ENCODE measurements at regions not wholly inside any gene's neighbourhood (a gene's known extent, or its start where the extent isn't known, plus 50 kb on each side); places are given as distances from the start of the nearest gene placed in this dataset.
"Not testable (repeated sequence)": the region's sequence is repeated elsewhere in the genome, so short reads cannot be mapped to it uniquely, and the experiment has no call there.

DNA sequence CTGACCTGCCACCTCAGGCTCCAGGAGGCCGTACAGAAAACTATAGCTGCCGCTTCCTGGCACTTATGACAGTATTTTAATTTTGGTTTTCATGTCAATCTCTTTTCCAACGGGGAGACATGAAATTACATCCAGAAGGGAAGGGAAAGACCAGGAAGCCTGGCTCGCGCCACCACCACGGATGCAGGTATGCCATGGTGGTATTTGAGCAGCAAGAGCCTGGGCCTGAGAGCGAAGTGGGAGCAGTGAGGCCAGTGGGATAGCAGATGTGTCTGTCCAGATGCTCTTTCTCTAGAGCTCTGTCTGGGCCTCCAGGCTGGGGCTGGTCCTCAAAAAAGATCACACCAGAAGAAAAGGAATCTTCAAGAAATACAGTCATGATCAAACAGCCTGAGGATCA lies 82.5 kb upstream of the CPEB2 start:
- Histone ChIP-seq H3K36me3 (ENCODE audit: insufficient read depth, low read length) (no peaks in the 10 kb centered on the region), H3K27me3 (ENCODE audit: insufficient read depth, low read length) (no peaks in the 10 kb centered on the region), H4K20me1 (ENCODE audit: insufficient read depth, low read length) (no peaks in the 10 kb centered on the region), H3K4me2 (ENCODE audit: insufficient read depth, low read length) (no peak overlapping the region), H2AFZ (ENCODE audit: low read length) (no peak overlapping the region), H3K4me1 (ENCODE audit: insufficient read depth, low read length) (peaks cover 11% of the 10 kb centered on the region), H3K4me3 (ENCODE audit: insufficient read depth, low read length) (no peak overlapping the region), H3K79me2 (ENCODE audit: insufficient read depth, low read length) (no peaks in the 10 kb centered on the region), H3K9me3 (ENCODE audit: low read depth, low read length) (no peaks in the 10 kb centered on the region), H3K27ac (ENCODE audit: low read depth, low read length) (no peak overlapping the region)
- DNase-seq (ENCODE audit: insufficient read length, low spot score, missing footprints), result no peak
- TF ChIP-seq CTCF (IDR thresholded peaks at IDR 0.05; ENCODE audit: extremely low read depth, low read depth, low read length), result no peak

- Histone ChIP-seq H3K79me2 (ENCODE audit: insufficient read depth, low read length) (no peaks in the 10 kb centered on the region), H3K27me3 (ENCODE audit: insufficient read depth, low read length) (no peaks in the 10 kb centered on the region), H3K4me1 (ENCODE audit: insufficient read depth, low read length) (peaks cover 11% of the 10 kb centered on the region), H3K27ac (ENCODE audit: low read depth, low read length) (no peak overlapping the region), H3K4me3 (ENCODE audit: insufficient read depth, low read length) (no peak overlapping the region), H4K20me1 (ENCODE audit: insufficient read depth, low read length) (no peaks in the 10 kb centered on the region), H3K4me2 (ENCODE audit: insufficient read depth, low read length) (no peak overlapping the region), H3K9me3 (ENCODE audit: low read depth, low read length) (no peaks in the 10 kb centered on the region), H3K36me3 (ENCODE audit: insufficient read depth, low read length) (no peaks in the 10 kb centered on the region), H2AFZ (ENCODE audit: low read length) (no peak overlapping the region)
- no peak for DNase-seq (ENCODE audit: insufficient read length, low spot score, missing footprints)
- TF ChIP-seq CTCF (IDR thresholded peaks at IDR 0.05; ENCODE audit: extremely low read depth, low read depth, low read length), result no peak
These were observed 82.0 kb upstream of the CPEB2 start for GRCh38 chr4:14920237-14920636.

- Histone ChIP-seq H3K79me2 (ENCODE audit: insufficient read depth, low read length) (no peaks in the 10 kb centered on the region), H2AFZ (ENCODE audit: low read length) (no peak overlapping the region), H3K27ac (ENCODE audit: low read depth, low read length) (no peak overlapping the region), H4K20me1 (ENCODE audit: insufficient read depth, low read length) (no peaks in the 10 kb centered on the region), H3K4me1 (ENCODE audit: insufficient read depth, low read length) (peaks cover 11% of the 10 kb centered on the region), H3K4me2 (ENCODE audit: insufficient read depth, low read length) (no peak overlapping the region), H3K36me3 (ENCODE audit: insufficient read depth, low read length) (no peaks in the 10 kb centered on the region), H3K27me3 (ENCODE audit: insufficient read depth, low read length) (no peaks in the 10 kb centered on the region), H3K9me3 (ENCODE audit: low read depth, low read length) (no peaks in the 10 kb centered on the region), H3K4me3 (ENCODE audit: insufficient read depth, low read length) (no peak overlapping the region)
- no peak for DNase-seq (ENCODE audit: insufficient read length, low spot score, missing footprints)
- TF ChIP-seq CTCF (IDR thresholded peaks at IDR 0.05; ENCODE audit: extremely low read depth, low read depth, low read length), result no peak
These were observed 81.4 kb upstream of the CPEB2 start for GRCh38 chr4:14920759-14921320.

GRCh38 chr4:14921781-14922180 lies 80.5 kb upstream of the CPEB2 start:
- not testable (repeated sequence) for H4K20me1 ChIP-seq (ENCODE audit: insufficient read depth, low read length); H3K79me2 ChIP-seq (ENCODE audit: insufficient read depth, low read length); H2AFZ ChIP-seq (ENCODE audit: low read length); H3K4me3 ChIP-seq (ENCODE audit: insufficient read depth, low read length); H3K27ac ChIP-seq (ENCODE audit: low read depth, low read length); H3K4me2 ChIP-seq (ENCODE audit: insufficient read depth, low read length); DNase-seq (ENCODE audit: insufficient read length, low spot score, missing footprints); H3K9me3 ChIP-seq (ENCODE audit: low read depth, low read length); H3K27me3 ChIP-seq (ENCODE audit: insufficient read depth, low read length); H3K36me3 ChIP-seq (ENCODE audit: insufficient read depth, low read length); H3K4me1 ChIP-seq (ENCODE audit: insufficient read depth, low read length)
